ENCODE measurements at regions not wholly inside any gene's neighbourhood (a gene's known extent, or its start where the extent isn't known, plus 50 kb on each side); places are given as distances from the start of the nearest gene placed in this dataset.

GRCh38 chr4:22959483-22959882, 266.7 kb downstream of the GBA3 start:
- DNase-seq (ENCODE audit: low spot score): no peak
- BruUV-seq (replicated peaks): no TSS peak
- CTCF ChIA-PET (ENCODE audit: low intra/inter-chr PET ratio, low total read pairs): no interaction called here

GRCh38 chr4:22957774-22958309, 265.1 kb downstream of the GBA3 start:
- Histone ChIP-seq H3K4me2 (ENCODE audit: low read depth, low read length) (no peak overlapping the region), H3K9ac (ENCODE audit: insufficient read depth, low read depth, low read length) (no peak overlapping the region), H3K36me3 (replicated peaks in 1 of 2; ENCODE audit: control insufficient read depth in 1 of 2, insufficient read depth in 2 of 2, low read length in 2 of 2) (no peaks in the 10 kb centered on the region), H3K27ac (ENCODE audit: extremely low read length, insufficient read depth, low read length) (no peak overlapping the region), H3K4me1 (ENCODE audit: insufficient read depth, low read length) (no peaks in the 10 kb centered on the region), H3K9me3 (ENCODE audit: low read length) (peaks cover 17% of the 10 kb centered on the region; the same call in 1 of the 2 replicates), H4K20me1 (ENCODE audit: insufficient read depth, low read length) (no peaks in the 10 kb centered on the region), H3K27me3 (ENCODE audit: control insufficient read depth in 1 of 2, insufficient read depth in 2 of 2, low read length in 2 of 2) (no peaks in the 10 kb centered on the region), H3K79me2 (ENCODE audit: insufficient read depth, low read length) (no peaks in the 10 kb centered on the region), H2AFZ (ENCODE audit: low read length) (no peak overlapping the region), H3K4me3 (replicated peaks in 1 of 3; ENCODE audit: insufficient read depth in 1 of 3, low read depth in 2 of 3, low read length in 3 of 3) (no peak overlapping the region)
- DNase-seq (ENCODE audit: low spot score): no peak
- intact Hi-C loops (cut with micrococcal nuclease; ENCODE audit: unreplicated experiment): no loop called here
- in situ Hi-C loops (cut with HindIII; ENCODE audit: extremely low pct_ligation_motif_present, low pct_unique_long_range_greater_than_20kb): no loop called here
- no peak for ATAC-seq
- ChIA-PET CTCF (ENCODE audit: low intra/inter-chr PET ratio, low total read pairs) (no interaction called here), POLR2A (no interaction called here)
- FAIRE-seq: no peak
- WGBS (ENCODE audit: low lambda C conversion rate): 8% methylated on average over 1 of the region's 1 CpG
- no TSS peak for BruUV-seq (replicated peaks)
- no peak for TF ChIP-seq ZNF407 (CRISPR knock-in tag; IDR thresholded peaks at IDR 0.05; ENCODE audit: not compliant biosample characterization)
- peak; percentile 64 to 87 for TF ChIP-seq MAFK (conservative IDR thresholded peaks at IDR 0.05 in 1 of 2, IDR thresholded peaks at IDR 0.05 in 1 of 2; ENCODE audit: low read length in 2 of 2)
- peak; percentile 77 for TF ChIP-seq MAFF (IDR thresholded peaks at IDR 0.05; ENCODE audit: low read depth, low read length)
- no peak for TF ChIP-seq THAP8 (CRISPR knock-in tag; IDR thresholded peaks at IDR 0.05; ENCODE audit: borderline replicate concordance)
- no peak for TF ChIP-seq ZNF354B (CRISPR knock-in tag; IDR thresholded peaks at IDR 0.05)
- TF ChIP-seq ZNF251 (CRISPR knock-in tag; IDR thresholded peaks at IDR 0.05): no peak
- no peak for TF ChIP-seq JUNB (CRISPR knock-in tag; IDR thresholded peaks at IDR 0.05; ENCODE audit: borderline replicate concordance)
- no peak for TF ChIP-seq ZNF569 (CRISPR knock-in tag; IDR thresholded peaks at IDR 0.05; ENCODE audit: borderline replicate concordance)
- no peak for TF ChIP-seq ZNF296 (CRISPR knock-in tag; conservative IDR thresholded peaks at IDR 0.05)

More at GRCh38 chr4:22959483-22959882, 266.7 kb downstream of the GBA3 start:
- intact Hi-C loops (cut with micrococcal nuclease; ENCODE audit: unreplicated experiment): no loop called here
- H3K27me3 ChIP-seq (ENCODE audit: control insufficient read depth in 1 of 2, insufficient read depth in 2 of 2, low read length in 2 of 2): no peaks in the 10 kb centered on the region
- H3K9ac ChIP-seq (ENCODE audit: insufficient read depth, low read depth, low read length): no peak overlapping the region
- no peak overlapping the region for H3K4me2 ChIP-seq (ENCODE audit: low read depth, low read length)
- in situ Hi-C loops (cut with HindIII; ENCODE audit: extremely low pct_ligation_motif_present, low pct_unique_long_range_greater_than_20kb): no loop called here
- H3K9me3 ChIP-seq (ENCODE audit: low read length): peaks cover 14% of the 10 kb centered on the region; the same call in 1 of the 2 replicates
- no peak overlapping the region for H2AFZ ChIP-seq (ENCODE audit: low read length)
- no peaks in the 10 kb centered on the region for H4K20me1 ChIP-seq (ENCODE audit: insufficient read depth, low read length)
- no peak for FAIRE-seq
- H3K4me3 ChIP-seq (replicated peaks in 1 of 3; ENCODE audit: insufficient read depth in 1 of 3, low read depth in 2 of 3, low read length in 3 of 3): no peak overlapping the region
- TF ChIP-seq ZFP36L1 (CRISPR knock-in tag; IDR thresholded peaks at IDR 0.05) (no peak), MAFK (conservative IDR thresholded peaks at IDR 0.05 in 1 of 2, IDR thresholded peaks at IDR 0.05 in 1 of 2; ENCODE audit: low read length in 2 of 2) (peak; percentile 51 to 88), MAFF (IDR thresholded peaks at IDR 0.05; ENCODE audit: low read depth, low read length) (peak; percentile 71)
- no peaks in the 10 kb centered on the region for H3K4me1 ChIP-seq (ENCODE audit: insufficient read depth, low read length)
- no peak for ATAC-seq
- no peaks in the 10 kb centered on the region for H3K36me3 ChIP-seq (replicated peaks in 1 of 2; ENCODE audit: control insufficient read depth in 1 of 2, insufficient read depth in 2 of 2, low read length in 2 of 2)
- POLR2A ChIA-PET: no interaction called here
- WGBS (ENCODE audit: low lambda C conversion rate): 14% methylated on average over 3 of the region's 3 CpGs
- no peaks in the 10 kb centered on the region for H3K79me2 ChIP-seq (ENCODE audit: insufficient read depth, low read length)
- no peak overlapping the region for H3K27ac ChIP-seq (ENCODE audit: extremely low read length, insufficient read depth, low read length)

All from HepG2 (cell line).